H9 (cell line): ENCODE measurements at regions not wholly inside any gene's neighbourhood (a gene's known extent, or its start where the extent isn't known, plus 50 kb on each side); places are given as distances from the start of the nearest gene placed in this dataset.

Experiments
- DNase-seq: peaks from one replicate; pipeline ENCODE4 v3.0.0-alpha.2; 2017
- H2AFZ ChIP-seq: one replicate; pipeline ENCODE4 v1.6.1; 2013; ENCODE audit warnings: mild to moderate bottlenecking, low read length, control low read depth, moderate library complexity
- H2AK5ac ChIP-seq: 2 replicates; pipeline ENCODE4 v1.6.1; 2013; ENCODE audit warnings: low read length, control low read depth, mixed read lengths; ENCODE audit not compliant: insufficient read length
- H2BK120ac ChIP-seq: one replicate; pipeline ENCODE4 v1.6.1; 2013; ENCODE audit warnings: low read depth, mild to moderate bottlenecking, low read length, control low read depth, inconsistent platforms; ENCODE audit not compliant: poor library complexity, severe bottlenecking
- H2BK12ac ChIP-seq: 2 replicates; pipeline ENCODE4 v1.6.1; 2013; ENCODE audit warnings: low read length, control low read depth, mixed read lengths, low read depth; ENCODE audit not compliant: insufficient read length
- H2BK15ac ChIP-seq: 2 replicates; pipeline ENCODE4 v1.6.1; 2013; ENCODE audit warnings: low read depth, low read length, control low read depth
- H2BK20ac ChIP-seq: one replicate; pipeline ENCODE4 v1.6.1; 2013; ENCODE audit warnings: low read depth, mild to moderate bottlenecking, low read length, control low read depth, inconsistent platforms; ENCODE audit not compliant: poor library complexity, severe bottlenecking
- H2BK5ac ChIP-seq: 2 replicates; pipeline ENCODE4 v1.6.1; 2013; ENCODE audit warnings: low read length, control low read depth, mixed read lengths; ENCODE audit not compliant: insufficient read length
- H3K14ac ChIP-seq: 2 replicates; pipeline ENCODE4 v1.6.1; 2013; ENCODE audit warnings: low read length, control low read depth; ENCODE audit not compliant: insufficient read depth
- H3K18ac ChIP-seq: 2 replicates; pipeline ENCODE4 v1.6.1; 2013; ENCODE audit warnings: low read depth, mild to moderate bottlenecking, mixed read lengths, low read length, control low read depth; ENCODE audit not compliant: insufficient read length
- H3K23ac ChIP-seq: 2 replicates; pipeline ENCODE4 v1.6.1; 2013; ENCODE audit warnings: low read length, control low read depth, mixed read lengths, low read depth; ENCODE audit not compliant: insufficient read length
- H3K23me2 ChIP-seq: 2 replicates; pipeline ENCODE4 v1.6.1; 2013; ENCODE audit warnings: low read depth, mild to moderate bottlenecking, mixed read lengths, low read length, control low read depth; ENCODE audit not compliant: insufficient read length, poor library complexity, severe bottlenecking
- H3K27ac ChIP-seq: 2 replicates; pipeline ENCODE4 v1.5.1; 2013; ENCODE audit warnings: low read length, control low read depth, mixed read lengths, low read depth; ENCODE audit not compliant: insufficient read length
- H3K27me3 ChIP-seq: 2 replicates; pipeline ENCODE4 v1.6.1; 2013; ENCODE audit warnings: low read length, control low read depth, inconsistent platforms; ENCODE audit not compliant: insufficient read depth
- H3K4ac ChIP-seq: 2 replicates; pipeline ENCODE4 v1.6.1; 2013; ENCODE audit warnings: low read depth, mild to moderate bottlenecking, control low read depth, inconsistent platforms, low read length, moderate library complexity
- H3K4me1 ChIP-seq: 2 replicates; pipeline ENCODE4 v1.6.1; 2013; ENCODE audit warnings: low read length, control low read depth, inconsistent platforms; ENCODE audit not compliant: insufficient read depth
- H3K4me2 ChIP-seq: 2 replicates; pipeline ENCODE4 v1.6.1; 2013; ENCODE audit warnings: low read length, control low read depth, mixed read lengths; ENCODE audit not compliant: insufficient read length, insufficient read depth
- H3K56ac ChIP-seq: 2 replicates; pipeline ENCODE4 v1.6.1; 2013; ENCODE audit warnings: low read depth, mild to moderate bottlenecking, mixed read lengths, low read length, control low read depth; ENCODE audit not compliant: insufficient read length
- H3K79me1 ChIP-seq: 2 replicates; pipeline ENCODE4 v1.6.1; 2013; ENCODE audit warnings: low read depth, mild to moderate bottlenecking, moderate library complexity, low read length, control low read depth, inconsistent platforms; ENCODE audit not compliant: insufficient read depth, poor library complexity, severe bottlenecking
- H3K79me2 ChIP-seq: 2 replicates; pipeline ENCODE4 v1.6.1; 2013; ENCODE audit warnings: low read length, control low read depth, inconsistent platforms; ENCODE audit not compliant: insufficient read depth
- H3K9ac ChIP-seq: 2 replicates; pipeline ENCODE4 v1.6.1; 2013; ENCODE audit warnings: low read length, control low read depth, mixed read lengths; ENCODE audit not compliant: insufficient read length; ENCODE audit errors: extremely low read depth
- H3K9me3 ChIP-seq: one replicate; pipeline ENCODE4 v1.6.1; 2013; ENCODE audit warnings: low read depth, low read length, inconsistent platforms; ENCODE audit not compliant: control insufficient read depth
- H3T11ph ChIP-seq: one replicate; pipeline ENCODE4 v1.6.1; 2013; ENCODE audit warnings: mild to moderate bottlenecking, low read length, control low read depth, inconsistent platforms
- H4K20me1 ChIP-seq: one replicate; pipeline ENCODE4 v1.6.1; 2013; ENCODE audit not compliant: control insufficient read depth, insufficient read length, insufficient read depth
- H4K5ac ChIP-seq: 2 replicates; pipeline ENCODE4 v1.6.1; 2013; ENCODE audit warnings: low read depth, mild to moderate bottlenecking, mixed read lengths, low read length, control low read depth; ENCODE audit not compliant: insufficient read length
- H4K8ac ChIP-seq: replicated peaks from 2 replicates; pipeline ENCODE4 v1.6.1; 2013; ENCODE audit warnings: low read length, control low read depth, mixed read lengths, low read depth; ENCODE audit not compliant: insufficient read length
- H4K91ac ChIP-seq: 2 replicates; pipeline ENCODE4 v1.6.1; 2013; ENCODE audit warnings: low read depth, mild to moderate bottlenecking, moderate library complexity, mixed read lengths, low read length, control low read depth; ENCODE audit not compliant: insufficient read length
- H3K27ac Mint-ChIP-seq, 3 experiments: 2 replicates in 2 of 3; 3 replicates in 1 of 3; pipeline ENCODE4 v1.8.0; 2020 to 2021; ENCODE audit warnings: mixed read lengths in 3 of 3, mild to moderate bottlenecking in 1 of 3, moderate library complexity in 1 of 3
- H3K27me3 Mint-ChIP-seq: 2 replicates; pipeline ENCODE4 v1.8.0; 2021; ENCODE audit warnings: low read depth, mild to moderate bottlenecking, moderate library complexity, mixed read lengths
- H3K36me3 Mint-ChIP-seq, 3 experiments: 2 replicates in 2 of 3; 3 replicates in 1 of 3; pipeline ENCODE4 v1.8.0; 2020 to 2021; ENCODE audit warnings: low read depth in 3 of 3, mixed read lengths in 3 of 3; ENCODE audit not compliant: insufficient read depth in 1 of 3
- H3K4me1 Mint-ChIP-seq, 2 experiments: 2 replicates each; pipeline ENCODE4 v1.8.0; 2020; ENCODE audit warnings: mixed read lengths in 2 of 2
- H3K4me3 Mint-ChIP-seq, 2 experiments: 2 replicates in 1 of 2; 3 replicates in 1 of 2; pipeline ENCODE4 v1.8.0; 2020 to 2021; ENCODE audit warnings: mild to moderate bottlenecking in 2 of 2, mixed read lengths in 2 of 2, moderate library complexity in 1 of 2
- H3K9me3 Mint-ChIP-seq, 2 experiments: 2 replicates in 1 of 2; 3 replicates in 1 of 2; pipeline ENCODE4 v1.8.0; 2020; ENCODE audit warnings: mild to moderate bottlenecking in 2 of 2, mixed read lengths in 2 of 2, moderate library complexity in 1 of 2
- CTCF ChIP-seq: fragments of 200-600 bp; sonication (generic); conservative IDR thresholded peaks from 3 replicates; pipeline ENCODE4 v1.8.0; 2021; ENCODE audit warnings: antibody characterized with exemption, mild to moderate bottlenecking
- WGBS: extraction: QIAGEN DNeasy Blood & Tissue Kit; methylation state at CpG from one replicate; pipeline ENCODE4 v1.1.7; 2013; ENCODE audit warnings: missing lambda C conversion rate, low lambda C conversion rate, mixed read lengths; ENCODE audit not compliant: insufficient read length; ENCODE audit errors: extremely low coverage; 5-methylcytosine and 5-hydroxymethylcytosine counted together

GRCh38 chr10:117432866-117433265 is 57.6 kb upstream of the PDZD8 start:
- Histone ChIP-seq H3K4me2 (no peak overlapping the region), H2AFZ (no peak overlapping the region), H2BK20ac (no peak overlapping the region), H3K79me2 (no peaks in the 10 kb centered on the region), H3K9me3 (no peaks in the 10 kb centered on the region), H3K79me1 (no peaks in the 10 kb centered on the region), H4K8ac (no peak overlapping the region), H2BK12ac (no peak overlapping the region), H4K91ac (no peak overlapping the region), H3K4me1 (no peaks in the 10 kb centered on the region), H3K23me2 (no peaks in the 10 kb centered on the region), H3K4ac (no peak overlapping the region), H2BK15ac (no peak overlapping the region), H2BK120ac (no peak overlapping the region), H2AK5ac (no peak overlapping the region), H3K23ac (no peak overlapping the region), H3K9ac (peak overlapping the region; percentile 17), H2BK5ac (no peak overlapping the region), H3T11ph (no peak overlapping the region), H3K27me3 (no peaks in the 10 kb centered on the region), H3K56ac (no peak overlapping the region), H3K18ac (no peak overlapping the region), H4K5ac (no peak overlapping the region), H4K20me1 (no peaks in the 10 kb centered on the region), H3K27ac (no peak overlapping the region), H3K14ac (no peak overlapping the region)
- H3K4me3 Mint-ChIP-seq = no peak overlapping the region
- H3K27ac Mint-ChIP-seq = no peak overlapping the region
- TF ChIP-seq CTCF = no peak
- peaks cover 0 to 2% of the 10 kb centered on the region in 2 experiments; a peak in 2 of 4 replicates for H3K4me1 Mint-ChIP-seq
- no peak for DNase-seq
- H3K27me3 Mint-ChIP-seq = peaks cover 7% of the 10 kb centered on the region
- no peaks in the 10 kb centered on the region for H3K36me3 Mint-ChIP-seq
- WGBS = no CpG with 5 or more reads among the region's 4 CpGs
- H3K9me3 Mint-ChIP-seq = no peaks in the 10 kb centered on the region; a peak in 2 of 5 replicates
